Forelimb muscle (tissue), 1 donor: ENCODE measurements at regions not wholly inside any gene's neighbourhood (a gene's known extent, or its start where the extent isn't known, plus 50 kb on each side); places are given as distances from the start of the nearest gene placed in this dataset.

ENCODE experiments used
- DNase-seq: peaks from one replicate; pipeline ENCODE4 v3.0.0-alpha.2; 2013; ENCODE audit warnings: low read depth

- no peak for DNase-seq
These were observed 91.8 kb upstream of the KLF7 start for GRCh38 chr2:207257251-207258250.

- DNase-seq = no peak
These were observed 92.7 kb upstream of the KLF7 start for GRCh38 chr2:207258263-207258991.

- DNase-seq = no peak
These were observed 94.3 kb upstream of the KLF7 start for GRCh38 chr2:207260021-207260420.

- no peak for DNase-seq
These were observed 95.2 kb upstream of the KLF7 start for GRCh38 chr2:207260947-207261346.

- DNase-seq = no peak
These were observed 98.6 kb upstream of the KLF7 start for GRCh38 chr2:207264310-207264709.

GRCh38 chr2:207265332-207265731, 99.6 kb upstream of the KLF7 start:
- no peak for DNase-seq

- no peak for DNase-seq
These were observed 100.1 kb upstream of the KLF7 start for GRCh38 chr2:207265869-207266268.

- no peak for DNase-seq
These were observed 100.9 kb upstream of the KLF7 start for GRCh38 chr2:207266648-207267047.

GRCh38 chr2:207269038-207269437, 103.3 kb upstream of the KLF7 start:
- no peak for DNase-seq

- no peak for DNase-seq
These were observed 108.9 kb upstream of the KLF7 start for GRCh38 chr2:207274530-207275189.

- no peak for DNase-seq
These were observed 110.0 kb upstream of the KLF7 start for GRCh38 chr2:207275779-207276178.

GRCh38 chr2:207276248-207276647, 110.5 kb upstream of the KLF7 start:
- DNase-seq = no peak

- no peak for DNase-seq
These were observed 111.1 kb upstream of the KLF7 start for GRCh38 chr2:207276858-207277257.

- DNase-seq = no peak
These were observed 113.8 kb upstream of the KLF7 start for GRCh38 chr2:207279520-207279919.

- no peak for DNase-seq
These were observed 115.7 kb upstream of the KLF7 start for GRCh38 chr2:207281436-207281835.

- DNase-seq = no peak
These were observed 117.2 kb upstream of the KLF7 start for GRCh38 chr2:207282916-207283315.

- DNase-seq = no peak
These were observed 117.6 kb upstream of the KLF7 start for GRCh38 chr2:207283356-207283755.

GRCh38 chr2:207284556-207285472, 119.1 kb upstream of the KLF7 start:
- no peak for DNase-seq

GRCh38 chr2:207285473-207285815, 119.7 kb upstream of the KLF7 start:
- DNase-seq = no peak

- no peak for DNase-seq
These were observed 120.4 kb upstream of the KLF7 start for GRCh38 chr2:207286106-207286505.

- no peak for DNase-seq
These were observed 122.9 kb upstream of the KLF7 start for GRCh38 chr2:207288628-207289027.
